ENCODE measurements at regions not wholly inside any gene's neighbourhood (a gene's known extent, or its start where the extent isn't known, plus 50 kb on each side); places are given as distances from the start of the nearest gene placed in this dataset.

GRCh38 chr2:145495590-145495989 lies 975.7 kb upstream of the ZEB2 start:
- no peaks in the 10 kb centered on the region for H3K4me1 ChIP-seq (ENCODE audit: control insufficient read depth, extremely low read depth, insufficient read depth, low read length)
- no peak for TF ChIP-seq CTCF (conservative IDR thresholded peaks at IDR 0.05 in 1 of 2, IDR thresholded peaks at IDR 0.05 in 1 of 2; ENCODE audit: low read depth in 1 of 2, low read length in 2 of 2)
- no peak for TF ChIP-seq EZH2 (IDR thresholded peaks at IDR 0.05; ENCODE audit: low read length, missing control alignments)
- H3K27me3 ChIP-seq (ENCODE audit: control insufficient read depth, insufficient read depth, low read length) = no peaks in the 10 kb centered on the region
- no peaks in the 10 kb centered on the region for H3K79me2 ChIP-seq (ENCODE audit: control insufficient read depth, insufficient read depth, low read length)
- DNase-seq (ENCODE audit: low read depth in 2 of 2) = no peak
- no peak overlapping the region for H3K9ac ChIP-seq (ENCODE audit: insufficient read depth, low read length)
- H3K4me3 ChIP-seq (replicated peaks in 1 of 4; ENCODE audit: control extremely low read depth in 1 of 4, insufficient read depth in 1 of 4, low read depth in 3 of 4, low read length in 4 of 4) = no peak overlapping the region
- H2AFZ ChIP-seq (ENCODE audit: low read length) = no peak overlapping the region
- no peak overlapping the region for H3K4me2 ChIP-seq (ENCODE audit: extremely low read depth, insufficient read depth, low read length)
- no peak overlapping the region for H3K27ac ChIP-seq (ENCODE audit: insufficient read depth, low read length)
- H3K9me3 ChIP-seq (ENCODE audit: control insufficient read depth, insufficient read depth, low read depth, low read length) = no peaks in the 10 kb centered on the region
- no peaks in the 10 kb centered on the region for H4K20me1 ChIP-seq (ENCODE audit: control insufficient read depth, extremely low read depth, insufficient read depth, low read length)
- H3K36me3 ChIP-seq (ENCODE audit: control insufficient read depth, insufficient read depth, low read length) = no peaks in the 10 kb centered on the region

GRCh38 chr2:145494441-145494840 lies 974.5 kb upstream of the ZEB2 start:
- H3K27me3 ChIP-seq (ENCODE audit: control insufficient read depth, insufficient read depth, low read length) = no peaks in the 10 kb centered on the region
- no peaks in the 10 kb centered on the region for H3K79me2 ChIP-seq (ENCODE audit: control insufficient read depth, insufficient read depth, low read length)
- H3K4me2 ChIP-seq (ENCODE audit: extremely low read depth, insufficient read depth, low read length) = no peak overlapping the region
- no peak for DNase-seq (ENCODE audit: low read depth in 2 of 2)
- H3K4me1 ChIP-seq (ENCODE audit: control insufficient read depth, extremely low read depth, insufficient read depth, low read length) = no peaks in the 10 kb centered on the region
- no peak overlapping the region for H3K9ac ChIP-seq (ENCODE audit: insufficient read depth, low read length)
- no peak overlapping the region for H2AFZ ChIP-seq (ENCODE audit: low read length)
- H3K27ac ChIP-seq (ENCODE audit: insufficient read depth, low read length) = no peak overlapping the region
- no peaks in the 10 kb centered on the region for H4K20me1 ChIP-seq (ENCODE audit: control insufficient read depth, extremely low read depth, insufficient read depth, low read length)
- no peaks in the 10 kb centered on the region for H3K36me3 ChIP-seq (ENCODE audit: control insufficient read depth, insufficient read depth, low read length)
- H3K9me3 ChIP-seq (ENCODE audit: control insufficient read depth, insufficient read depth, low read depth, low read length) = no peaks in the 10 kb centered on the region
- TF ChIP-seq EZH2 (IDR thresholded peaks at IDR 0.05; ENCODE audit: low read length, missing control alignments) = no peak
- H3K4me3 ChIP-seq (replicated peaks in 1 of 4; ENCODE audit: control extremely low read depth in 1 of 4, insufficient read depth in 1 of 4, low read depth in 3 of 4, low read length in 4 of 4) = no peak overlapping the region

GRCh38 chr2:145488571-145488970 lies 968.7 kb upstream of the ZEB2 start:
- TF ChIP-seq EZH2 (IDR thresholded peaks at IDR 0.05; ENCODE audit: low read length, missing control alignments) (no peak), CTCF (conservative IDR thresholded peaks at IDR 0.05 in 1 of 2, IDR thresholded peaks at IDR 0.05 in 1 of 2; ENCODE audit: low read depth in 1 of 2, low read length in 2 of 2) (no peak)
- DNase-seq (ENCODE audit: low read depth in 2 of 2) = peak in 1 of 2 donors; percentile 55
- Histone ChIP-seq H3K4me1 (ENCODE audit: control insufficient read depth, extremely low read depth, insufficient read depth, low read length) (no peaks in the 10 kb centered on the region), H3K27me3 (ENCODE audit: control insufficient read depth, insufficient read depth, low read length) (no peaks in the 10 kb centered on the region), H3K9ac (ENCODE audit: insufficient read depth, low read length) (no peak overlapping the region), H4K20me1 (ENCODE audit: control insufficient read depth, extremely low read depth, insufficient read depth, low read length) (no peaks in the 10 kb centered on the region), H3K36me3 (ENCODE audit: control insufficient read depth, insufficient read depth, low read length) (no peaks in the 10 kb centered on the region), H3K4me3 (replicated peaks in 1 of 4; ENCODE audit: control extremely low read depth in 1 of 4, insufficient read depth in 1 of 4, low read depth in 3 of 4, low read length in 4 of 4) (no peak overlapping the region), H3K9me3 (ENCODE audit: control insufficient read depth, insufficient read depth, low read depth, low read length) (no peaks in the 10 kb centered on the region), H2AFZ (ENCODE audit: low read length) (no peak overlapping the region), H3K27ac (ENCODE audit: insufficient read depth, low read length) (no peak overlapping the region), H3K4me2 (ENCODE audit: extremely low read depth, insufficient read depth, low read length) (no peak overlapping the region), H3K79me2 (ENCODE audit: control insufficient read depth, insufficient read depth, low read length) (no peaks in the 10 kb centered on the region)

All from fibroblast of lung (primary cell).